ENCODE measurements at regions not wholly inside any gene's neighbourhood (a gene's known extent, or its start where the extent isn't known, plus 50 kb on each side); places are given as distances from the start of the nearest gene placed in this dataset.

- no peaks in the 10 kb centered on the region for H3K36me3 ChIP-seq (ENCODE audit: insufficient read depth, insufficient read length, low read length)
- no peak overlapping the region for H3K9ac ChIP-seq (ENCODE audit: insufficient read length, low read depth)
- no peaks in the 10 kb centered on the region for H3K4me1 ChIP-seq (ENCODE audit: insufficient read depth, insufficient read length)
- no peaks in the 10 kb centered on the region for H3K27me3 ChIP-seq (ENCODE audit: insufficient read depth, insufficient read length)
- no peak for DNase-seq (ENCODE audit: low read depth, low spot score)
- no peak overlapping the region for H3K4me3 ChIP-seq (ENCODE audit: insufficient read length, low read depth)
- TF ChIP-seq YY1 (IDR thresholded peaks at IDR 0.05; ENCODE audit: insufficient read depth, insufficient read length) (no peak), SUZ12 (IDR thresholded peaks at IDR 0.05; ENCODE audit: extremely low read depth, insufficient read depth, insufficient read length) (no peak), ZNF274 (IDR thresholded peaks at IDR 0.05; ENCODE audit: low read depth, low read length) (no peak)
- no peaks in the 10 kb centered on the region for H3K9me3 ChIP-seq (ENCODE audit: insufficient read depth, low read length)
These were observed 433.8 kb downstream of the NAF1 start for GRCh38 chr4:162732876-162733275.

DNA sequence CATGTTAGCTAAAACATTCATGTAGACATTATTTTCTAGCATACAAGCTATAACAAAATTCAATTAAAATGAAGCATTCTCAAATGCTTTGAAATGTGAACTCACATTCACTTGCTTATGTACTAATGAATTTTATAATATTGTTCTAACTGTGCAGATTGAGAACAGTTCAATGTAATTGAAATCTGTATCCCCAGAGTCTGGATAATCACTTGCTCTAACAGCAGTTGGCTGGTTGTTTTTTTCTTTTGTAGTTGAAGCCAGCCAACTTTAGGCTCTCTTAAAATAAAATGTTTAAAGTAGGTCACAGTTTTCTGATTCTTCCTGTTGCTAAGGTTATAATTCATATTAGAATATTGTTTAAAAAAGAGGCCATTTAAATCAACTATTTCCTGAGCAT, 438.9 kb downstream of the NAF1 start:
- no peak for TF ChIP-seq SUZ12 (IDR thresholded peaks at IDR 0.05; ENCODE audit: extremely low read depth, insufficient read depth, insufficient read length)
- no peak for TF ChIP-seq ZNF274 (IDR thresholded peaks at IDR 0.05; ENCODE audit: low read depth, low read length)
- no peak for TF ChIP-seq YY1 (IDR thresholded peaks at IDR 0.05; ENCODE audit: insufficient read depth, insufficient read length)

DNA sequence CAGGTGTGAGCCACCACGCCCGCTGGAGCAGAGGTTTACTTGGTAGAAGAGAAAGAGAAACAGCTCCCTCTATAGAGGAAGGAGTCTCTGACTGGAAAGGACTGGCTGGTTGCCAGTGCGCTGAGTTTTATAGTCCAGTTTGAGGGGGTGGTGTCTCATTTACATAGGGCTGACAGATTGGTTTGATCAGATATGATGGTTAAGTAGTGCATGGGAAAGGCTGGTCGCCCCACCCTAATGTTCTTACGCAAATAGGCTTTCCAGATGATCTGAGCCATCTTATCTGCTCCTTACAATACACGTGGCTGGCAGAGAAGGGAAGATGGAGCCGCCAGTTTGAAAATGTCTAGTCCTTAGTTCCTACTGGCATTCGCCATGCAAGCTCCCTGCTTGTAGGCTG, 439.5 kb downstream of the NAF1 start:
- H3K27me3 ChIP-seq (ENCODE audit: insufficient read depth, insufficient read length) = no peaks in the 10 kb centered on the region
- no peaks in the 10 kb centered on the region for H3K36me3 ChIP-seq (ENCODE audit: insufficient read depth, insufficient read length, low read length)
- TF ChIP-seq ZNF274 (IDR thresholded peaks at IDR 0.05; ENCODE audit: low read depth, low read length) (no peak), YY1 (IDR thresholded peaks at IDR 0.05; ENCODE audit: insufficient read depth, insufficient read length) (no peak), SUZ12 (IDR thresholded peaks at IDR 0.05; ENCODE audit: extremely low read depth, insufficient read depth, insufficient read length) (no peak)
- H3K9me3 ChIP-seq (ENCODE audit: insufficient read depth, low read length) = no peaks in the 10 kb centered on the region
- H3K9ac ChIP-seq (ENCODE audit: insufficient read length, low read depth) = no peak overlapping the region
- H3K4me1 ChIP-seq (ENCODE audit: insufficient read depth, insufficient read length) = no peaks in the 10 kb centered on the region
- H3K4me3 ChIP-seq (ENCODE audit: insufficient read length, low read depth) = no peak overlapping the region
- DNase-seq (ENCODE audit: low read depth, low spot score) = no peak

More for the DNA sequence above, 438.9 kb downstream of the NAF1 start:
- Histone ChIP-seq H3K9me3 (ENCODE audit: insufficient read depth, low read length) (no peaks in the 10 kb centered on the region), H3K36me3 (ENCODE audit: insufficient read depth, insufficient read length, low read length) (no peaks in the 10 kb centered on the region), H3K27me3 (ENCODE audit: insufficient read depth, insufficient read length) (no peaks in the 10 kb centered on the region), H3K4me3 (ENCODE audit: insufficient read length, low read depth) (no peak overlapping the region), H3K9ac (ENCODE audit: insufficient read length, low read depth) (no peak overlapping the region), H3K4me1 (ENCODE audit: insufficient read depth, insufficient read length) (no peaks in the 10 kb centered on the region)
- no peak for DNase-seq (ENCODE audit: low read depth, low spot score)

DNA sequence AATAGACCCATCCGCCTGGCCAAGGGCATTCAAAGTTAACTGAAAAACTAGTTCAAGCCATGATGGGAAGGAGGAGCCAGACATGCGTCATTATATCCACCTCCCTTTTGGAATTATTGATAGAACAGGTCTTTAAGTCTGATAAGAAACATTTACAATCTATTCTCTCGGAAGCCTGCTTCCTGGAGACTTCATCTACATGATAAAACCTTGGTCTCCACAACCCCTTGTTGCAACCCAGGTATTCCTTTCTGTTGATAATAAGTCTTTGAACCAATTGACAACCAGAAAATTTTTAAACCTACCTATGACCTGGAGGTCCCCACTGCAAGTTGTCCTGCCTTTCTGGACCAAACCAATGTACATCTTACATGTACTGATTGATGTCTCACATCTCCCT, 451.3 kb downstream of the NAF1 start:
- DNase-seq (ENCODE audit: low read depth, low spot score) = no peak
- Histone ChIP-seq H3K4me3 (ENCODE audit: insufficient read length, low read depth) (no peak overlapping the region), H3K4me1 (ENCODE audit: insufficient read depth, insufficient read length) (no peaks in the 10 kb centered on the region), H3K9me3 (ENCODE audit: insufficient read depth, low read length) (no peaks in the 10 kb centered on the region), H3K27me3 (ENCODE audit: insufficient read depth, insufficient read length) (no peaks in the 10 kb centered on the region), H3K36me3 (ENCODE audit: insufficient read depth, insufficient read length, low read length) (no peaks in the 10 kb centered on the region), H3K9ac (ENCODE audit: insufficient read length, low read depth) (no peak overlapping the region)
- TF ChIP-seq ZNF274 (IDR thresholded peaks at IDR 0.05; ENCODE audit: low read depth, low read length) (no peak), SUZ12 (IDR thresholded peaks at IDR 0.05; ENCODE audit: extremely low read depth, insufficient read depth, insufficient read length) (no peak), YY1 (IDR thresholded peaks at IDR 0.05; ENCODE audit: insufficient read depth, insufficient read length) (no peak)

- no peaks in the 10 kb centered on the region for H3K4me1 ChIP-seq (ENCODE audit: insufficient read depth, insufficient read length)
- H3K36me3 ChIP-seq (ENCODE audit: insufficient read depth, insufficient read length, low read length) = no peaks in the 10 kb centered on the region
- no peak for TF ChIP-seq SUZ12 (IDR thresholded peaks at IDR 0.05; ENCODE audit: extremely low read depth, insufficient read depth, insufficient read length)
- TF ChIP-seq YY1 (IDR thresholded peaks at IDR 0.05; ENCODE audit: insufficient read depth, insufficient read length) = no peak
- TF ChIP-seq ZNF274 (IDR thresholded peaks at IDR 0.05; ENCODE audit: low read depth, low read length) = no peak
- H3K27me3 ChIP-seq (ENCODE audit: insufficient read depth, insufficient read length) = no peaks in the 10 kb centered on the region
- H3K9ac ChIP-seq (ENCODE audit: insufficient read length, low read depth) = no peak overlapping the region
- no peak overlapping the region for H3K4me3 ChIP-seq (ENCODE audit: insufficient read length, low read depth)
- H3K9me3 ChIP-seq (ENCODE audit: insufficient read depth, low read length) = no peaks in the 10 kb centered on the region
- DNase-seq (ENCODE audit: low read depth, low spot score) = no peak
These were observed 458.7 kb downstream of the NAF1 start for GRCh38 chr4:162707962-162708361.

- no peak overlapping the region for H3K9ac ChIP-seq (ENCODE audit: insufficient read length, low read depth)
- no peak overlapping the region for H3K4me3 ChIP-seq (ENCODE audit: insufficient read length, low read depth)
- no peaks in the 10 kb centered on the region for H3K27me3 ChIP-seq (ENCODE audit: insufficient read depth, insufficient read length)
- no peaks in the 10 kb centered on the region for H3K9me3 ChIP-seq (ENCODE audit: insufficient read depth, low read length)
- DNase-seq (ENCODE audit: low read depth, low spot score) = no peak
- H3K4me1 ChIP-seq (ENCODE audit: insufficient read depth, insufficient read length) = no peaks in the 10 kb centered on the region
- TF ChIP-seq SUZ12 (IDR thresholded peaks at IDR 0.05; ENCODE audit: extremely low read depth, insufficient read depth, insufficient read length) = no peak
- no peak for TF ChIP-seq YY1 (IDR thresholded peaks at IDR 0.05; ENCODE audit: insufficient read depth, insufficient read length)
- TF ChIP-seq ZNF274 (IDR thresholded peaks at IDR 0.05; ENCODE audit: low read depth, low read length) = no peak
- no peaks in the 10 kb centered on the region for H3K36me3 ChIP-seq (ENCODE audit: insufficient read depth, insufficient read length, low read length)
These were observed 460.1 kb downstream of the NAF1 start for GRCh38 chr4:162706632-162707031.

GRCh38 chr4:162706051-162706450, 460.6 kb downstream of the NAF1 start:
- Histone ChIP-seq H3K4me1 (ENCODE audit: insufficient read depth, insufficient read length) (no peaks in the 10 kb centered on the region), H3K9ac (ENCODE audit: insufficient read length, low read depth) (no peak overlapping the region), H3K36me3 (ENCODE audit: insufficient read depth, insufficient read length, low read length) (no peaks in the 10 kb centered on the region), H3K9me3 (ENCODE audit: insufficient read depth, low read length) (no peaks in the 10 kb centered on the region), H3K27me3 (ENCODE audit: insufficient read depth, insufficient read length) (no peaks in the 10 kb centered on the region), H3K4me3 (ENCODE audit: insufficient read length, low read depth) (no peak overlapping the region)
- no peak for DNase-seq (ENCODE audit: low read depth, low spot score)
- TF ChIP-seq ZNF274 (IDR thresholded peaks at IDR 0.05; ENCODE audit: low read depth, low read length) (no peak), SUZ12 (IDR thresholded peaks at IDR 0.05; ENCODE audit: extremely low read depth, insufficient read depth, insufficient read length) (no peak), YY1 (IDR thresholded peaks at IDR 0.05; ENCODE audit: insufficient read depth, insufficient read length) (no peak)

All from NT2/D1 (cell line).